ENCODE measurements at regions not wholly inside any gene's neighbourhood (a gene's known extent, or its start where the extent isn't known, plus 50 kb on each side); places are given as distances from the start of the nearest gene placed in this dataset.
"Not testable (repeated sequence)": the region's sequence is repeated elsewhere in the genome, so short reads cannot be mapped to it uniquely, and the experiment has no call there.

- no peak for DNase-seq
These were observed 70.6 kb upstream of the SLC25A36 start for GRCh38 chr3:140871022-140871421.

GRCh38 chr3:140872165-140872564 is 69.5 kb upstream of the SLC25A36 start:
- DNase-seq: not testable (repeated sequence)

GRCh38 chr3:140883428-140884040 is 58.1 kb upstream of the SLC25A36 start:
- DNase-seq: no peak

GRCh38 chr3:140885697-140886096 is 55.9 kb upstream of the SLC25A36 start:
- not testable (repeated sequence) for DNase-seq

All from NCI-H187 treated with DMSO at 0.1 percent for 48 hours (cell line).